HG02885 (cell line): ENCODE measurements at regions not wholly inside any gene's neighbourhood (a gene's known extent, or its start where the extent isn't known, plus 50 kb on each side); places are given as distances from the start of the nearest gene placed in this dataset.

Source experiments
- ATAC-seq: cut with Tn5 transposase; IDR thresholded peaks from one replicate; pipeline ENCODE4 v1.9.1; 2021; ENCODE audit warnings: mild to moderate bottlenecking; ENCODE audit not compliant: unreplicated experiment, poor library complexity

DNA sequence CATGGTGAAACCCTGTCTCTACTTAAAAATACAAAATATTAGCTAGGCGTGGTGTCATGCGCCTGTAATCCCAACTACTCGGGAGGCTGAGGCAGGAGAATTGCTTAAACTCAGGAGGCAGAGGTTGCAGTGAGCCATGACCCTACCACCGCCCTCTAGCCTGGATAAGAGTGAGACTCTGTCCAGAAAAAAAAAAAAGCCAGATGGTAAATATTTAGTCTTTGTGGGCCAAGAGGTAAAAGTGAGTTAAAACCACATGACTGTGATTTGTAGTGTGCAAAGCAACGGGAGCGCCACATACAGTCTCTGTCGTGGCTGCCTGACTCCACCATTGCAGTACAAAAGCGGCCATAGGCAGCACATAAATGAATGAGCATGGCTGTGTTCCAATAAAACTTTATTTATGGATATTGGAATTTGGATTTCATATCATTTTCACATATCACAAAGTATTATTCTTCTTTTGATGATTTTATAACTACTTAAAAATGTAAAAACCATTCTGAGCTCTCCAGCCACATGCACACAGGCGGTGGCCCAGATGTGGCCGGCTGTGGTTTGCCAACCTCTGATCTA, 51.8 kb upstream of the CASZ1 start:
- ATAC-seq, result no peak

- no peak for ATAC-seq
Observed at GRCh38 chr1:10850026-10850425, 53.6 kb upstream of the CASZ1 start.

DNA sequence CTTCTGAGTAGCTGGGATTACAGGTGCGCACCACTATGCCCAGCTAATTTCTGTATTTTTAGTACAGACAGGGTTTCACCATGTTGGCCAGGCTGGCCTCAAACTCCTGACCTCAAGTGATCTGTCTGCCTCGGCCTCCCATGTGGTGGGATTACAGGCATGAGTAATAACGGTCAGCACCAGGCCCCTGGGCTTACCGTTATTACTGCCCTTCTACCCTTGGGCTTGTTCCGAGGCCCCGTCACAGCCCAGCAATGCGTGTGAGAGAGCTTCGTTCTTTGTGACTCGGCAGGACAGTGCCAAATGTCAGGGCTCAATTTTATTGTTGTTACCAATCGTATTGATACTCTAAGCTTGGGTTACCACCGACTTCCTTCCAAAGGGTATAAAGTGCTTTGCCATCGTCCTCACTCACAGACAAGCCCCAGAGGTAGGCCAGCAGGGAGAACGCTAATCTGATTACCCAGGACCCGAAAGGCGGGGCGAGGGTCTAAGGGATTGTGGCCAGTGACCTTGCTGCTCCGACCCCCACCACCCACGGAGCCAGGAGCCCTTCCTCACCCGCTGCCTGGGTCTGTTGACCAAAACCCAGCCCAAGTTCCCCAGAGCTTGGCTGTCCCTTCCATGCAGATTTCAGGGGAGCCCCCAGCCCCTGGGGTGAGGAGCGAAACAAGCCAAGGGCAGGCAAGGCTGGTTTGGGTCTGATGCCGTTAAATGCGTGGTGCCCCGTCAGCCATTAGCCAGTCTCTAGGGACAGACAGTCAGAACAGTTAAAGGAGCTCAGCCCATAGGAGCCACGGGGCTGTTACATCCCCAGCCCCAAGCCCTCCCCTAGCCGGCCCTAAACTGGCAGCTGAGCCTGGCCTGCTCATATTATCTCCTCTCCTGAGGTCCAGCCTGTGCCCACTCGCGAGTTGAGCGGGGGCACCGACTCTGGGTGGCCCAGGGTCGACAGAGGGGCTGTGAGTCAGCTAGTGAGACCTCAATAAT, 54.9 kb upstream of the CASZ1 start:
- ATAC-seq, result no peak

GRCh38 chr1:10852018-10852417, 55.6 kb upstream of the CASZ1 start:
- ATAC-seq, result no peak

- no peak for ATAC-seq
Observed at GRCh38 chr1:10852486-10852885, 56.0 kb upstream of the CASZ1 start.

- no peak for ATAC-seq
Observed at GRCh38 chr1:10852998-10853520, 56.6 kb upstream of the CASZ1 start.

DNA sequence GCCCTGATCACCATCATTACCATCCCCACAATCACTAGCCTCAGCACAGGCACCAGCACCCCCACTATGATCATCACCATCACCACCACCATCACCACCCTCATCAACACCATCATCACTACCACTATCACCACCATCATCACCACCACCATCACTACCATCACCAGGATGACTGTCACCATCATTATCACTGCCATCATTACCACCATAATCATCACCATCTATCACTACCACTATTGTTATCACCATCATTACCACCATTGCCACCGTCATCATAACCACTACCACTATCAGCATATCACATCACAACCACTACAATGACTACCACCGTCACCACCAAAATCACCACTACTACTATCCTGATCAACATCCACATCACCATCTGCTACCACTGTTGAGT, 57.3 kb upstream of the CASZ1 start:
- no peak for ATAC-seq

DNA sequence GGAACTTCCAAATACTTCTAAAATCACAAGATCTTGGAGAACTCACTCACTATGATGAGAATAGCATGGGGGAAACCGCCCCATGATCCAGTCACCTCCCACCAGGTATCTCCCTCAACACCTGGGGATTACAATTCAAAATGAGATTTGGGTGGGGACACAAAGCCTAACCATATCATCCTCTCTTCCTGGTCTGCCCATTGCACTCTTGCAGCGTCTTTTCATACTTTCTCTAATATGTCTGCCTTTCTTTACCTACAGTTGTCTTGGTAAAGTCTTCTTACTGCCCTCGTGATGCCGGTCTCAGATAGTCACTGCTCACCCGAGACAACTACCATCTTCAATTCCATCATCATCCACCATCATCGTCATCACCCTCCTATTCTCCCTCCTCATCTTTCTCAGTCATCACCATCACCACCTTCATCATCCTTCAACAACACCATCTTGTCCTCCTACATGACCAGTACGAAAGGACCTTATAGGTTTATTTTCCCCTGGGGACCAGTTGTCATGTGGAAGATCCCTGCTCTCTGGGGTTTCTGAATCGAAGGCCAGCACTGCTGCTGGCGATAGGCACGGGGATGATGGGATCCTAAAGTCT, 58.5 kb upstream of the CASZ1 start:
- no peak for ATAC-seq

DNA sequence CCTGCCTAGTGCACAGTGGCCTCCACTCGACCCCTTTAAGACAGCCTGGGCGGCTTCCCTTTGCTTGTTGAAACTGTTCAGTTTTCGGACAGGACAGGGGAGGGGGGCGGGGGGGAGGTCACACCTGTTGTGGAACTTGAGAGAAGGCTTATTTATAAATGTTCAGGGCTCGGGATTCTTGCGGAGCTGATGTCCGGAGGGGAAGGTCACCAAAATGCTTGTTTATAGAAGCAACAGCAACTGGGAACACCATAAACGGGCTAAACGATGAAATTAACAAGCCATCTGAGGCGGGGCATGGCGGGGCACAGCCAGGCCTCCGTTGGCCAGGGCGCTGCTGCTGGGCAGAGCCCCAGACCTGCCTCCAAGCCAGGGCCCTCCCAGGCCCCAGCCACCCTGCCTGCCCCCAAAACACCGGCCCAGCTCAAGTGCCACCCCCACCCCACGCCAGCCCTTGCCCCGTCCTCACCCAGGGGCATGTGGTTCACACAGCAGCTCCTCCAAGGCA, 59.8 kb upstream of the CASZ1 start:
- no peak for ATAC-seq

- no peak for ATAC-seq
Observed at GRCh38 chr1:10856863-10857598, 60.6 kb upstream of the CASZ1 start.

DNA sequence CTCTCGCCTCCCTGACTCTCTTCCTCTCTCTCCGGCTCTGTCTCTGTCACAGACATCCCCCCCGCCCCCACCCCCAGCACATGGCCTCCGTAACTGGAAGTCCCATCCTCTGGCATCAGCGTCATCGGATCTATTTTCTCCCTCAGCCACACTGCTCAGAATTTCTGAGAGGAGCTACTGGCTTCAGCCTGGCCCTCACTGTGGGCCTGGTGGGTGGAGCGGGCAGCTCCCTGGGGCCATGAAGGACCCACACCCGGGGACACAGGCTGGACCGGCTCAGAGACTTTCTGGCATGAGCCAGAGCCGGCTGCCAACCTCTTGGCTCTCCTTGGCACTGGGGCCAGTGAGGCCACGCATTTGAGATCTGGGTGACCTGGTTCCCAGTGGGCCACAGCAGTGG, 61.2 kb upstream of the CASZ1 start:
- ATAC-seq, result no peak

GRCh38 chr1:10860218-10860617, 63.8 kb upstream of the CASZ1 start:
- ATAC-seq, result no peak

- no peak for ATAC-seq
Observed at GRCh38 chr1:10860682-10861081, 64.2 kb upstream of the CASZ1 start.

DNA sequence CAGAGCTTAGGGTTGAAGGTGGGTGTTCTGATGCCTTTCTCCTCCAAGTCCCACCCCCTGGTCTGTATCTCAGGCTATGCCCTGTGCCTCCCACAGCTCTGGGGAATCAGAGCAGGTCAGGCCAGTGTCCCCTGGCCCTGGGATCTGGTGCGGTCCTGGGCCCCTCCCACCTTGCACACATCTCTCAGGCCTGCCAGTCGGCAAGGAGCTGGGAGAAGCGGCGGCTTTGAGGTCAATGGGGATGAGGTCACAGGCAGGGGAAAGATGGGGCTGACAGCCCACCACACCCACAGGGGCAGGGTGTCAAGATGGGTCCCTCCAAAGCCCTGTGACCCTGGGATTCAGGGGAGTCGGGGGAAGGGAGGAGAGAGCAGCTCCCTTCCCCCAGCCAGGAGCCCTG, 65.4 kb upstream of the CASZ1 start:
- no peak for ATAC-seq

DNA sequence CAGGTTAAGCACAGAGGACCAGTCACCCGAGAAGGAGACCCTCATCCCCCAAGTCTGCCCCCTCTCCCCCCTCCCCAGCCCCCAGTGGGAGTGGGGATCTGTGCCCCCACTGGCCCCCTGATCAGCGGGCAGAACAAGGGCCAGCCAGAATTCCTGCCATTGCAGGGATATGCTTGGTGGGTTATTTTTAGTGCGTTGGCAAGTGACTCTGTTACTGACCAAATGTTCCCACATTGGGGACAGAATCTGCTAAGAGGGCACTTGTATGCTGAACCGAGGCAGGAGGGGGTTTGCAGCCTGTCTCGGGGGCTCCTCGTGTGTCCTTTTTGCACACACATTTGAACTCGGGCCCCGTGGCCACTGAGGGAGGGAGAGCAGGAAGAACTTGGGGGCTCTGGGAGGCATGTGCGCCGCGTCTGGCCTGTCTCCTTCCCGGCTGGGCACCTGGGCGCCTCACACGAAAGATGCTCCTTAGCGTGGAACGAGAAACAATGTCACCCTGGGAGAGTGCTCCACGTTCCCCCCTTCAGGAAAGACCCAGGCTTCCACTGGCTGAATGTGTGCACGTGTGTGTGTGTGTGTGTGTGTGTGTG, 66.4 kb upstream of the CASZ1 start:
- no peak for ATAC-seq

- no peak for ATAC-seq
Observed at GRCh38 chr1:10863886-10864285, 67.4 kb upstream of the CASZ1 start.

- ATAC-seq, result no peak
Observed at GRCh38 chr1:10864776-10865175, 68.3 kb upstream of the CASZ1 start.

DNA sequence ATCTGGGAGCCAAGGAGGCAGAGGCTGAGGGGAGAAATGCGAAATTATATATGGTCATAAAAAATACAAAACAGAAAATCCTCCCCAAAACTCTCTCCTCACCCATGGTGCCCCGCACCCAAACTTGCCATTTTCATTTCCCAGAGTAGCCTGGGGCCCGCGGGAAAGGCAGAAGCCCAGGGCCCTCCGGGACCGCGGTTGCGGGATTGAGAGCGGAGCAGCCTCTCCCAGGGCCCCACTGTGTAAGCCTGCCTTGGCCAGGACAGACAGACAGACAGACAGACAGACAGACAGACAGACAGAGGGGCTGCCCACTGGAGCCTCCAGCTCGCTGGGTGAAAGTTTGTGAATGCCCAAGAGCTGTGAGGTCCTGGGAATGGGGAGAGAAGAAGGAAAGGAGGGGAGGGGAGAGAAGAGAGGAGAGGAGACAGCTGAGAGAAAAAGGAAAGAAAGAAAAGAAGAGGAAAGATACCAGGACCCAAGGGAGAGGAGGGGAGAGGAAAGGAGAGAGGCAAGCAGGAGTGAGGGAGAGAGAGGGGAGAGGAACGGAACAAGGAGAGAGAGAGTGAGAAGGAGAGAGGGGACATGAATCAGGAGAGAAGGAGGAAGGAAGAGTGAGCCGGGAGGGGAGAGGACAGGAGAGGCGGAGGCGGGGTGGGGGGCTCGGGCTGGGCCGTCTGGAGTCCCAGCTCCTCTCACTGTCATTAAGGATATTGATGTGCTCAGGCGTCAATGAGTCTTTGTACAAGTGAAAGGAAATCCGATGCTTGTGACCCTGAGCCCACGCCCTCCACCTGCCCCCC, 69.3 kb upstream of the CASZ1 start:
- no peak for ATAC-seq
